IMR-90 (cell line): ENCODE measurements at regions not wholly inside any gene's neighbourhood (a gene's known extent, or its start where the extent isn't known, plus 50 kb on each side); places are given as distances from the start of the nearest gene placed in this dataset.

Source experiments
- ATAC-seq: fragments of 200-7000 bp; cut with Tn5 transposase; 2 replicates; pipeline ENCODE4 v1.9.1; 2020; ENCODE audit warnings: low read depth, mild to moderate bottlenecking, moderate library complexity
- BruUV-seq: library from RNA; stranded (reverse); fragments of 400-500 nt; replicated peaks from 2 replicates; lab custom pipeline; 2021; lab: Mats Ljungman, UMichigan
- CTCF ChIA-PET: fragments of 300-600 bp; formaldehyde crosslinking; extraction: SDS; loops from one replicate; lab custom pipeline; 2021; ENCODE audit warnings: antibody characterized with exemption; lab: Yijun Ruan, JAX
- POLR2A ChIA-PET: fragments of 300-600 bp; sonication (Branson Sonifier 250); formaldehyde crosslinking; loops from one replicate; lab custom pipeline; 2022; ENCODE audit warnings: antibody characterized with exemption; ENCODE audit not compliant: unreplicated experiment; lab: Charles Lee
- DNase-seq: peaks from one replicate; pipeline ENCODE4 v3.0.0; 2013
- H2AFZ ChIP-seq: replicated peaks from 2 replicates; pipeline ENCODE3; 2013; ENCODE audit warnings: low read length, mild to moderate bottlenecking; ENCODE audit not compliant: poor library complexity
- H2AK5ac ChIP-seq: 2 replicates; pipeline ENCODE4 v1.6.1; 2013; ENCODE audit warnings: low read depth, low read length, inconsistent platforms
- H2AK9ac ChIP-seq: replicated peaks from 2 replicates; pipeline ENCODE3; 2013; ENCODE audit warnings: mild to moderate bottlenecking, low read depth, low read length, moderate library complexity; ENCODE audit not compliant: poor library complexity
- H2BK120ac ChIP-seq: 2 replicates; pipeline ENCODE4 v1.6.1; 2013; ENCODE audit warnings: low read depth, low read length, inconsistent platforms
- H2BK15ac ChIP-seq: 3 replicates; pipeline ENCODE4 v1.6.1; 2013; ENCODE audit warnings: low read depth, low read length, inconsistent platforms
- H2BK20ac ChIP-seq: 2 replicates; pipeline ENCODE4 v1.6.1; 2013; ENCODE audit warnings: low read depth, mild to moderate bottlenecking, inconsistent platforms, low read length, moderate library complexity
- H2BK5ac ChIP-seq: 2 replicates; pipeline ENCODE4 v1.6.1; 2013; ENCODE audit warnings: mild to moderate bottlenecking, low read depth, low read length, inconsistent platforms; ENCODE audit not compliant: poor library complexity, severe bottlenecking
- H3K14ac ChIP-seq: replicated peaks from 2 replicates; pipeline ENCODE4 v1.6.1; 2013; ENCODE audit warnings: low read depth, low read length, inconsistent platforms
- H3K18ac ChIP-seq: 2 replicates; pipeline ENCODE4 v1.6.1; 2013; ENCODE audit warnings: low read depth, low read length, control low read depth
- H3K23ac ChIP-seq: 2 replicates; pipeline ENCODE4 v1.6.1; 2013; ENCODE audit warnings: low read depth, low read length, inconsistent platforms
- H3K27ac ChIP-seq: 2 replicates; pipeline ENCODE4 v1.5.1; 2013; ENCODE audit warnings: mild to moderate bottlenecking, control low read depth, low read length; ENCODE audit not compliant: insufficient read depth
- H3K27me3 ChIP-seq: 2 replicates; pipeline ENCODE4 v1.6.1; 2013; ENCODE audit warnings: low read length; ENCODE audit not compliant: control insufficient read depth, insufficient read depth
- H3K36me3 ChIP-seq: 2 replicates; pipeline ENCODE4 v1.6.1; 2013; ENCODE audit warnings: low read length, mixed read lengths; ENCODE audit not compliant: control insufficient read depth, insufficient read depth
- H3K4ac ChIP-seq: 2 replicates; pipeline ENCODE4 v1.6.1; 2013; ENCODE audit warnings: low read depth, low read length, inconsistent platforms
- H3K4me1 ChIP-seq: 2 replicates; pipeline ENCODE4 v1.6.1; 2013; ENCODE audit warnings: low read length, mixed read lengths; ENCODE audit not compliant: control insufficient read depth, insufficient read depth
- H3K4me2 ChIP-seq: 2 replicates; pipeline ENCODE4 v1.6.1; 2013; ENCODE audit warnings: low read depth, mild to moderate bottlenecking, control low read depth, low read length, moderate library complexity
- H3K4me3 ChIP-seq: 2 replicates; pipeline ENCODE4 v1.5.1; 2013; ENCODE audit warnings: low read depth, mild to moderate bottlenecking, control low read depth, low read length, moderate library complexity; ENCODE audit not compliant: insufficient read depth
- H3K56ac ChIP-seq: 2 replicates; pipeline ENCODE4 v1.6.1; 2013; ENCODE audit warnings: low read length, inconsistent platforms; ENCODE audit not compliant: insufficient read depth; ENCODE audit errors: extremely low read depth
- H3K79me1 ChIP-seq, 2 experiments: 2 replicates each; pipeline ENCODE4 v1.6.1; 2013; ENCODE audit warnings: low read length in 2 of 2, inconsistent platforms in 1 of 2, low read depth in 1 of 2
- H3K9ac ChIP-seq: 2 replicates; pipeline ENCODE4 v1.6.1; 2013; ENCODE audit warnings: low read depth, low read length, control low read depth
- H3K9me1 ChIP-seq: 2 replicates; pipeline ENCODE4 v1.6.1; 2013; ENCODE audit warnings: low read length, inconsistent platforms; ENCODE audit not compliant: insufficient read depth
- H3K9me3 ChIP-seq: 2 replicates; pipeline ENCODE4 v1.6.1; 2013; ENCODE audit warnings: low read length; ENCODE audit not compliant: control insufficient read depth, insufficient read depth
- H4K20me1 ChIP-seq: 2 replicates; pipeline ENCODE4 v1.6.1; 2013; ENCODE audit warnings: low read length, inconsistent platforms; ENCODE audit not compliant: insufficient read depth
- H4K5ac ChIP-seq: 2 replicates; pipeline ENCODE4 v1.6.1; 2013; ENCODE audit warnings: mild to moderate bottlenecking, low read depth, low read length, control low read depth
- H4K8ac ChIP-seq, 2 experiments: 2 replicates each; pipeline ENCODE4 v1.6.1; 2013; ENCODE audit warnings: low read depth in 2 of 2, low read length in 2 of 2, control low read depth in 1 of 2, inconsistent platforms in 1 of 2
- H4K91ac ChIP-seq: 2 replicates; pipeline ENCODE4 v1.6.1; 2013; ENCODE audit warnings: low read depth, low read length, inconsistent platforms; ENCODE audit not compliant: insufficient read depth
- BHLHE40 ChIP-seq: fragments of 150-350 bp; IDR thresholded peaks from 2 replicates; pipeline ENCODE4 v1.6.1; 2016; ENCODE audit warnings: mild to moderate bottlenecking, low read depth, low read length
- CEBPB ChIP-seq: IDR thresholded peaks from 2 replicates; pipeline ENCODE4 v1.6.1; 2012; ENCODE audit warnings: low read depth, low read length, improper control_type of control experiment
- CHD1 ChIP-seq: IDR thresholded peaks from 2 replicates; pipeline ENCODE4 v1.6.1; 2012; ENCODE audit warnings: low read depth, low read length, improper control_type of control experiment
- CTCF ChIP-seq: conservative IDR thresholded peaks from 2 replicates; pipeline ENCODE4 v1.5.1; 2012; ENCODE audit warnings: mild to moderate bottlenecking, low read depth, low read length, improper control_type of control experiment
- FOS ChIP-seq: fragments of 150-350 bp; IDR thresholded peaks from 2 replicates; pipeline ENCODE4 v1.6.1; 2016; ENCODE audit warnings: low read depth, low read length
- MAZ ChIP-seq: IDR thresholded peaks from 2 replicates; pipeline ENCODE4 v1.6.1; 2012; ENCODE audit warnings: low read depth, mild to moderate bottlenecking, low read length, improper control_type of control experiment, moderate library complexity, borderline replicate concordance
- MXI1 ChIP-seq: IDR thresholded peaks from 2 replicates; pipeline ENCODE4 v1.6.1; 2012; ENCODE audit warnings: low read depth, mild to moderate bottlenecking, low read length, moderate library complexity, borderline replicate concordance
- NFE2L2 ChIP-seq: fragments of 150-350 bp; IDR thresholded peaks from 2 replicates; pipeline ENCODE4 v1.6.1; 2016; ENCODE audit warnings: low read depth, mild to moderate bottlenecking, low read length
- RCOR1 ChIP-seq: IDR thresholded peaks from 2 replicates; pipeline ENCODE4 v1.6.1; 2012; ENCODE audit warnings: mild to moderate bottlenecking, low read length, improper control_type of control experiment; ENCODE audit not compliant: insufficient replicate concordance
- RFX5 ChIP-seq: IDR thresholded peaks from 2 replicates; pipeline ENCODE4 v1.8.0; 2012; ENCODE audit warnings: low read depth, mild to moderate bottlenecking, low read length, moderate library complexity
- SMC3 ChIP-seq: fragments of 150-350 bp; IDR thresholded peaks from 2 replicates; pipeline ENCODE4 v1.6.1; 2016; ENCODE audit warnings: low read depth, mild to moderate bottlenecking, antibody characterized with exemption, low read length, moderate library complexity
- WGBS, 2 experiments: methylation state at CpG; one replicate each; pipeline versions ENCODE4 v1.1.5 to v1.1.7; 2013; ENCODE audit warnings: missing lambda C conversion rate in 2 of 2; ENCODE audit not compliant: insufficient read length in 1 of 2; ENCODE audit errors: extremely low coverage in 2 of 2; 5-methylcytosine and 5-hydroxymethylcytosine counted together
- dilution Hi-C: fragments of 300-500 bp; cut with HindIII; formaldehyde crosslinking; loops from one replicate; pipeline ENCODE4 v1.14.3; 2018; ENCODE audit warnings: low sequenced_read_pairs; ENCODE audit not compliant: unreplicated experiment
- in situ Hi-C: fragments of 300-500 bp; cut with MboI; formaldehyde crosslinking; loops from 3 replicates; pipeline ENCODE4 v1.14.3; 2019; ENCODE audit warnings: low sequenced_read_pairs, inconsistent platforms, mixed read lengths
- intact Hi-C: fragments of 100-400 bp; cut with micrococcal nuclease; formaldehyde crosslinking; loops from 2 replicates; pipeline ENCODE4 v1.10.0; 2022
- TF ChIP-seq, protein P1 (sequence below): fragments of 150-350 bp; IDR thresholded peaks from 2 replicates; pipeline ENCODE4 v1.6.1; 2017; ENCODE audit warnings: mild to moderate bottlenecking, antibody characterized with exemption, low read length, low read depth

DNA sequence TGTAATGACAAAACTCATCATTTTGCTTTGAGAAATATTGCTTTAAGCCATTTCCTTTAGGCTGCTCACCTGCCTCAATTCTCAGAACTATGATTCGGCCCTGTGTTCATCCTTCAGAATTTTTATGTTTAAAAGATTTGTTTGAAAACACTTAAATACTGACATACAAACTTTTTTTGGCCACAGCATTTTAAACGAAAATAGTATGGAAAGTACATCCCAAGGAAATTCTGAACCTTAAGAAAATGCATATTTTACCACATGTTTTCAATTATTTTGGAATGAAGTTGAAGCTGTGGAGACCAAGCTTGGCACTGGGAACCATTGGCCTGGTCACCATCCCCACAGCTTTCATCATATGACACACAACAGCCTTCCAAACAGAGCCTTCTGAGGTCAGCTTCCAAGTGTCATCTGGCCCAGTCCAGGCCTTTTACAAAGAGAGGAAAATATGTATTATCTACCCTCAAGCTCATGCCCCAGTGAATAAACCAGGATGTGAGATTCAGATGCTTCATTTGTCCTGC, 83.3 kb downstream of the SOD2 start:
- WGBS, 2 experiments = no CpG with 5 or more reads among the region's 2 CpGs
- H2BK5ac ChIP-seq = no peak overlapping the region
- no peak overlapping the region for H3K27ac ChIP-seq
- in situ Hi-C loops (no loop called here), dilution Hi-C loops (no loop called here), intact Hi-C loops (loop anchor here (2.0 kb wide), 1 partner anchor 357 kb away; no protein-coding TSS in a partner anchor)
- H3K23ac ChIP-seq = no peak overlapping the region
- H2AK5ac ChIP-seq = no peak overlapping the region
- H3K56ac ChIP-seq = no peak overlapping the region
- DNase-seq = no peak
- H3K9ac ChIP-seq = no peak overlapping the region
- H4K8ac ChIP-seq = no peak overlapping the region
- no peak for TF ChIP-seq MXI1
- no peak for TF ChIP-seq FOS
- no peak for TF ChIP-seq BHLHE40
- no peak for TF ChIP-seq NFE2L2
- TF ChIP-seq, protein P1, sequence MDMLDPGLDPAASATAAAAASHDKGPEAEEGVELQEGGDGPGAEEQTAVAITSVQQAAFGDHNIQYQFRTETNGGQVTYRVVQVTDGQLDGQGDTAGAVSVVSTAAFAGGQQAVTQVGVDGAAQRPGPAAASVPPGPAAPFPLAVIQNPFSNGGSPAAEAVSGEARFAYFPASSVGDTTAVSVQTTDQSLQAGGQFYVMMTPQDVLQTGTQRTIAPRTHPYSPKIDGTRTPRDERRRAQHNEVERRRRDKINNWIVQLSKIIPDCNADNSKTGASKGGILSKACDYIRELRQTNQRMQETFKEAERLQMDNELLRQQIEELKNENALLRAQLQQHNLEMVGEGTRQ = no peak
- TF ChIP-seq CHD1 = no peak
- TF ChIP-seq RFX5 = no peak
- TF ChIP-seq CTCF = no peak
- TF ChIP-seq MAZ = no peak
- no peak for TF ChIP-seq SMC3
- no peak for TF ChIP-seq CEBPB
- no peak for TF ChIP-seq RCOR1
- no peak overlapping the region for H3K4ac ChIP-seq
- ChIA-PET CTCF (interaction anchor here (1.5 kb wide), 1 partner anchor 23 kb away, joined by 5 read pairs; no protein-coding TSS in a partner anchor), POLR2A (no interaction called here)
- H3K9me3 ChIP-seq = no peaks in the 10 kb centered on the region
- no peak overlapping the region for H3K14ac ChIP-seq
- no peaks in the 10 kb centered on the region for H3K36me3 ChIP-seq
- H4K5ac ChIP-seq = no peak overlapping the region
- BruUV-seq = no TSS peak
- no peak overlapping the region for H3K4me3 ChIP-seq
- H2BK120ac ChIP-seq = no peak overlapping the region
- no peak overlapping the region for H2BK20ac ChIP-seq
- H3K4me2 ChIP-seq = no peak overlapping the region
- H4K20me1 ChIP-seq = no peaks in the 10 kb centered on the region
- H3K27me3 ChIP-seq = 0 out of 2 replicates have a peak, but pooled peaks cover 2% of the 10 kb centered on the region
- H4K91ac ChIP-seq = no peak overlapping the region
- H2BK15ac ChIP-seq = no peak overlapping the region
- no peaks in the 10 kb centered on the region for H3K79me1 ChIP-seq
- H2AFZ ChIP-seq = no peak overlapping the region
- no peak for ATAC-seq
- no peaks in the 10 kb centered on the region for H3K4me1 ChIP-seq
- H3K9me1 ChIP-seq = no peaks in the 10 kb centered on the region
- H2AK9ac ChIP-seq = no peak overlapping the region
- H3K18ac ChIP-seq = no peak overlapping the region
